Left ventricle myocardium inferior (tissue), 1 donor: ENCODE measurements at regions not wholly inside any gene's neighbourhood (a gene's known extent, or its start where the extent isn't known, plus 50 kb on each side); places are given as distances from the start of the nearest gene placed in this dataset.

Experiments used
- DNase-seq: peaks from one replicate; pipeline ENCODE4 v3.0.0-alpha.2; 2020
- H3K27ac ChIP-seq: fragments of 200-600 bp; replicated peaks from 2 replicates; pipeline ENCODE4 v1.8.0; 2021
- H3K27me3 ChIP-seq: fragments of 200-600 bp; 2 replicates; pipeline ENCODE4 v1.8.0; 2021; ENCODE audit warnings: low read depth
- H3K36me3 ChIP-seq: fragments of 200-600 bp; 2 replicates; pipeline ENCODE4 v1.8.0; 2021
- H3K4me1 ChIP-seq: fragments of 200-600 bp; 2 replicates; pipeline ENCODE4 v1.8.0; 2021
- H3K4me3 ChIP-seq: fragments of 200-600 bp; 2 replicates; pipeline ENCODE4 v1.8.0; 2021; ENCODE audit warnings: mild to moderate bottlenecking, moderate library complexity
- H3K9me3 ChIP-seq: fragments of 200-600 bp; replicated peaks from 2 replicates; pipeline ENCODE4 v1.8.0; 2021
- CTCF ChIP-seq: fragments of 200-600 bp; IDR thresholded peaks from 2 replicates; pipeline ENCODE4 v1.8.0; 2021; ENCODE audit warnings: antibody characterized with exemption, mild to moderate bottlenecking, borderline replicate concordance
- intact Hi-C: fragments of 100-400 bp; cut with micrococcal nuclease; formaldehyde crosslinking; loops from one replicate; pipeline ENCODE4 v1.11.0; 2022
- donor health status: DM: no; HTN: yes; CAD: no; lungs with severe emphysema.

- TF ChIP-seq CTCF: no peak
- DNase-seq: no peak
- no peaks in the 10 kb centered on the region for H3K36me3 ChIP-seq
- H3K27ac ChIP-seq: no peak overlapping the region
- no peak overlapping the region for H3K4me3 ChIP-seq
- intact Hi-C loops: no loop called here
- H3K9me3 ChIP-seq: no peaks in the 10 kb centered on the region
- H3K27me3 ChIP-seq: no peaks in the 10 kb centered on the region
- H3K4me1 ChIP-seq: peaks cover 16% of the 10 kb centered on the region
Observed at GRCh38 chr2:19790291-19790690, 111.5 kb downstream of the TTC32 start.

GRCh38 chr2:19787134-19787533 lies 114.6 kb downstream of the TTC32 start:
- no peak for DNase-seq
- intact Hi-C loops: no loop called here
- Histone ChIP-seq H3K9me3 (no peaks in the 10 kb centered on the region), H3K4me1 (peaks cover 21% of the 10 kb centered on the region), H3K27ac (no peak overlapping the region), H3K4me3 (no peak overlapping the region), H3K27me3 (no peaks in the 10 kb centered on the region), H3K36me3 (no peaks in the 10 kb centered on the region)
- no peak for TF ChIP-seq CTCF

- no peak overlapping the region for H3K27ac ChIP-seq
- no peak for TF ChIP-seq CTCF
Observed at GRCh38 chr2:19786408-19787058, 115.2 kb downstream of the TTC32 start.

GRCh38 chr2:19785867-19786266 lies 115.9 kb downstream of the TTC32 start:
- H3K27ac ChIP-seq: peak overlapping the region; percentile 12
- no peak overlapping the region for H3K4me3 ChIP-seq
- intact Hi-C loops: no loop called here
- H3K4me1 ChIP-seq: peaks cover 21% of the 10 kb centered on the region
- H3K36me3 ChIP-seq: no peaks in the 10 kb centered on the region
- TF ChIP-seq CTCF: no peak
- H3K27me3 ChIP-seq: no peaks in the 10 kb centered on the region
- no peaks in the 10 kb centered on the region for H3K9me3 ChIP-seq
- DNase-seq: no peak

More at GRCh38 chr2:19786408-19787058, 115.2 kb downstream of the TTC32 start:
- Histone ChIP-seq H3K36me3 (no peaks in the 10 kb centered on the region), H3K9me3 (no peaks in the 10 kb centered on the region), H3K4me3 (no peak overlapping the region), H3K4me1 (peaks cover 21% of the 10 kb centered on the region), H3K27me3 (no peaks in the 10 kb centered on the region)
- no peak for DNase-seq
- intact Hi-C loops: no loop called here

GRCh38 chr2:19785447-19785846 lies 116.3 kb downstream of the TTC32 start:
- Histone ChIP-seq H3K9me3 (no peaks in the 10 kb centered on the region), H3K4me1 (peaks cover 21% of the 10 kb centered on the region), H3K27ac (peak overlapping the region; percentile 12), H3K4me3 (no peak overlapping the region), H3K27me3 (no peaks in the 10 kb centered on the region), H3K36me3 (no peaks in the 10 kb centered on the region)
- TF ChIP-seq CTCF: no peak
- no peak for DNase-seq
- intact Hi-C loops: no loop called here
